ENCODE measurements at regions not wholly inside any gene's neighbourhood (a gene's known extent, or its start where the extent isn't known, plus 50 kb on each side); places are given as distances from the start of the nearest gene placed in this dataset.

GRCh38 chr6:137602313-137603197 is 108.4 kb upstream of the OLIG3 start:
- no peaks in the 10 kb centered on the region for H3K79me1 ChIP-seq (ENCODE audit: low read depth in 1 of 2, low read length in 2 of 2)
- H3K4me2 ChIP-seq (ENCODE audit: low read depth, low read length) = no peak overlapping the region
- no peaks in the 10 kb centered on the region for H3K4me1 ChIP-seq (ENCODE audit: control insufficient read depth, insufficient read depth, low read length)
- in situ Hi-C loops (cut with MboI; ENCODE audit: low sequenced_read_pairs) = no loop called here
- H2BK15ac ChIP-seq (ENCODE audit: low read depth, low read length) = no peak overlapping the region
- H3K9me3 ChIP-seq (ENCODE audit: control insufficient read depth, insufficient read depth, low read length) = no peaks in the 10 kb centered on the region
- H3K18ac ChIP-seq (ENCODE audit: low read depth, low read length) = no peak overlapping the region
- H3K9me1 ChIP-seq (ENCODE audit: insufficient read depth, low read length) = no peaks in the 10 kb centered on the region
- no peak overlapping the region for H2AFZ ChIP-seq (replicated peaks; ENCODE audit: low read length, poor library complexity)
- H2AK9ac ChIP-seq (replicated peaks; ENCODE audit: low read depth, low read length, poor library complexity) = no peak overlapping the region
- H3K23ac ChIP-seq (ENCODE audit: low read depth, low read length) = no peak overlapping the region
- H2BK120ac ChIP-seq (ENCODE audit: low read depth, low read length) = no peak overlapping the region
- H3K14ac ChIP-seq (replicated peaks; ENCODE audit: low read depth, low read length) = no peak overlapping the region
- H3K36me3 ChIP-seq (ENCODE audit: control insufficient read depth, insufficient read depth, low read length) = no peaks in the 10 kb centered on the region
- H3K4ac ChIP-seq (ENCODE audit: low read depth, low read length) = no peak overlapping the region
- WGBS, 2 experiments (ENCODE audit: extremely low coverage in 2 of 2, insufficient read length in 1 of 2) = no CpG with 5 or more reads among the region's 9 CpGs
- no peak overlapping the region for H2AK5ac ChIP-seq (ENCODE audit: low read depth, low read length)
- no peak overlapping the region for H2BK20ac ChIP-seq (ENCODE audit: low read depth, low read length)
- ATAC-seq (ENCODE audit: low read depth) (no peak), DNase-seq (no peak)
- no peak overlapping the region for H3K56ac ChIP-seq (ENCODE audit: extremely low read depth, insufficient read depth, low read length)
- peaks cover 7% of the 10 kb centered on the region for H3K27me3 ChIP-seq (ENCODE audit: control insufficient read depth, insufficient read depth, low read length)
- intact Hi-C loops (cut with micrococcal nuclease) = no loop called here
- ChIA-PET CTCF (interaction anchor here (0.6 to 0.7 kb wide), 3 partner anchors 14 to 131 kb away, joined by 3 to 4 read pairs (median 3); no protein-coding TSS in a partner anchor), POLR2A (ENCODE audit: unreplicated experiment) (no interaction called here)
- no peak overlapping the region for H4K5ac ChIP-seq (ENCODE audit: low read depth, low read length)
- dilution Hi-C loops (cut with HindIII; ENCODE audit: low sequenced_read_pairs, unreplicated experiment) = no loop called here
- no peak overlapping the region for H3K4me3 ChIP-seq (ENCODE audit: insufficient read depth, low read depth, low read length)
- no peak overlapping the region for H3K27ac ChIP-seq (ENCODE audit: insufficient read depth, low read length)
- H3K9ac ChIP-seq (ENCODE audit: low read depth, low read length) = no peak overlapping the region
- BruUV-seq (replicated peaks) = no TSS peak
- H4K8ac ChIP-seq (ENCODE audit: low read depth in 2 of 2, low read length in 2 of 2) = no peak overlapping the region
- H2BK5ac ChIP-seq (ENCODE audit: low read depth, low read length, poor library complexity, severe bottlenecking) = no peak overlapping the region
- H4K20me1 ChIP-seq (ENCODE audit: insufficient read depth, low read length) = no peaks in the 10 kb centered on the region
- no peak overlapping the region for H4K91ac ChIP-seq (ENCODE audit: insufficient read depth, low read depth, low read length)
- TF ChIP-seq MAZ (IDR thresholded peaks at IDR 0.05; ENCODE audit: borderline replicate concordance, low read depth, low read length) = no peak
- TF ChIP-seq USF2 (IDR thresholded peaks at IDR 0.05; ENCODE audit: low read depth, low read length) = no peak
- TF ChIP-seq RFX5 (IDR thresholded peaks at IDR 0.05; ENCODE audit: low read depth, low read length) = no peak
- no peak for TF ChIP-seq MAFK (IDR thresholded peaks at IDR 0.05; ENCODE audit: low read depth, low read length)
- TF ChIP-seq SMC3 (IDR thresholded peaks at IDR 0.05; ENCODE audit: low read depth, low read length) = no peak
- no peak for TF ChIP-seq FOS (IDR thresholded peaks at IDR 0.05; ENCODE audit: low read depth, low read length)
- TF ChIP-seq POLR2A (IDR thresholded peaks at IDR 0.05; ENCODE audit: low read depth, low read length) = no peak
- TF ChIP-seq CHD1 (IDR thresholded peaks at IDR 0.05; ENCODE audit: low read depth, low read length) = no peak
- TF ChIP-seq ELK1 (IDR thresholded peaks at IDR 0.05; ENCODE audit: borderline replicate concordance, low read depth, low read length) = no peak
- TF ChIP-seq RAD21 (IDR thresholded peaks at IDR 0.05; ENCODE audit: low read length) = no peak
- no peak for TF ChIP-seq NFE2L2 (IDR thresholded peaks at IDR 0.05; ENCODE audit: low read depth, low read length)
- no peak for TF ChIP-seq CEBPB (IDR thresholded peaks at IDR 0.05; ENCODE audit: low read depth, low read length)
- TF ChIP-seq BHLHE40 (IDR thresholded peaks at IDR 0.05; ENCODE audit: low read depth, low read length) = no peak
- no peak for TF ChIP-seq RCOR1 (IDR thresholded peaks at IDR 0.05; ENCODE audit: insufficient replicate concordance, low read length)
- no peak for TF ChIP-seq CTCF (conservative IDR thresholded peaks at IDR 0.05; ENCODE audit: low read depth, low read length)
